GM13976 (cell line): ENCODE measurements at regions not wholly inside any gene's neighbourhood (a gene's known extent, or its start where the extent isn't known, plus 50 kb on each side); places are given as distances from the start of the nearest gene placed in this dataset.

Source experiments
- DNase-seq: peaks from one replicate; pipeline ENCODE4 v3.0.0; 2012; ENCODE audit warnings: low spot score
- CTCF ChIP-seq: IDR thresholded peaks from 2 replicates; pipeline ENCODE4 v1.5.1; 2012; ENCODE audit warnings: borderline replicate concordance, mild to moderate bottlenecking; ENCODE audit not compliant: insufficient read depth; ENCODE audit errors: extremely low read depth, missing control alignments, control extremely low read depth
- in situ Hi-C: fragments of 300-500 bp; cut with MboI; formaldehyde crosslinking; loops from one replicate; pipeline ENCODE4 v1.12.0; 2022; ENCODE audit warnings: low sequenced_read_pairs, mixed read lengths, inconsistent platforms; ENCODE audit not compliant: unreplicated experiment

- in situ Hi-C loops, result no loop called here
- DNase-seq, result peak; percentile 18
- TF ChIP-seq CTCF, result no peak
Measured at GRCh38 chr12:45575417-45575816, 154.1 kb upstream of the ARID2 start.

- peak; percentile 32 for DNase-seq
- in situ Hi-C loops, result no loop called here
- TF ChIP-seq CTCF, result no peak
Measured at GRCh38 chr12:45575823-45576475, 153.6 kb upstream of the ARID2 start.

GRCh38 chr12:45577844-45578399 is 151.6 kb upstream of the ARID2 start:
- no peak for DNase-seq
- in situ Hi-C loops, result no loop called here

GRCh38 chr12:45580356-45580969 is 149.0 kb upstream of the ARID2 start:
- TF ChIP-seq CTCF, result no peak
- DNase-seq, result no peak
- in situ Hi-C loops, result no loop called here

More at GRCh38 chr12:45577844-45578399, 151.6 kb upstream of the ARID2 start:
- TF ChIP-seq CTCF, result no peak

- in situ Hi-C loops, result no loop called here
- no peak for TF ChIP-seq CTCF
Measured at GRCh38 chr12:45581112-45581511, 148.4 kb upstream of the ARID2 start.

GRCh38 chr12:45582536-45582935 is 147.0 kb upstream of the ARID2 start:
- DNase-seq, result no peak
- in situ Hi-C loops, result no loop called here
- no peak for TF ChIP-seq CTCF

More at GRCh38 chr12:45581112-45581511, 148.4 kb upstream of the ARID2 start:
- no peak for DNase-seq
